ENCODE measurements at regions not wholly inside any gene's neighbourhood (a gene's known extent, or its start where the extent isn't known, plus 50 kb on each side); places are given as distances from the start of the nearest gene placed in this dataset.

DNA sequence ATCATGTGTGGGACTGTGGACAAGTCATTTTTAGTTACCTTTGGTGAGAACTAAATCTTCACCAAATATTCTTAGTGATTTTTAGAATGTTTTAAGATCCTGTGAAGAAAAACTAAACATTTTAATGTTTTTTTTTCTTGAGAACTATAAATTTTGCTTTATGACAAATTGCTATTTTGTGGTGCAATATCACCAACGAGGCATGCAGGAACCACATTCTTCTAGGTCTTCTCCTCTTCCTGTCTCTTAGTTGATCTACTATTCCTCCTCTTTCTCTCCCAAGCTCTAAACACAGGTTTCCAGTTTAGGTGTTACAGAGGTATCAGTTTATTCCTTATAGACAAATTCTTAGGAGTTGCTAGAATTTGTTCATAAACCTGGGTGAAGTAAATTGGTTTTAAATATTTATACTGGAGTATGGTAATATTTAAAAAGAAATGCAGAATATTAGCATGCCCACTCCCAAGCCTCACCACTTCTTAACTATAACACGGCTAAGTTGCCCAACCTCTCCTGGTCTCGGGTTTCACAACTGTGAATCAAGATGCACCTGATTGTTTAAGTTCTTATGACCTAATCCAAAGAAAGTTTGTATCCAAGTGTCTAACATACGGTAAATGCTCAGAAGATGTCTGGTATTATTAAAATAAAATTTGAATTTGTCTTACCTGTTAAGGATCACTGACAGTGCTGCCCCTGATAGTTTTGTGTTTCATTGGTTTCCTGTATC is 56.5 kb upstream of the CLNK start:
- no peak for DNase-seq

DNA sequence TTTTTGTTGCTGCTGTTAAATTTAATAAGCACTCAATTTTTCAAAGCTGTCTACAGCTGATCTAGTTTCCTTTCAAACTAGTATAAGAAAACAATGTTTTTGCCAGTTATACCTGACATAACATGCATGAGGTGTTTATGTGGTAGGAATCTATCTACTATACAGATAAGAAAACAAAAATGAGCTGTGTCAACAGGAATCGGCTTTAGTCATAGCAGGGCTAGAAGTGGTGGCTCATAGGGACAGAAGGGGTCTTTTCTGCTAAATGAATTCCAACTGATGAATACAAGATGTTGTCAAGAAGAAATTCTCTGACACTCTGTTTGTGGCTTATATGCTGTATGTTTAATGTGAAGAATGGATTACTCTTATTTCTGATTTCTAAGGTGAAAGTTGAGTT is 55.7 kb upstream of the CLNK start:
- no peak for DNase-seq

DNA sequence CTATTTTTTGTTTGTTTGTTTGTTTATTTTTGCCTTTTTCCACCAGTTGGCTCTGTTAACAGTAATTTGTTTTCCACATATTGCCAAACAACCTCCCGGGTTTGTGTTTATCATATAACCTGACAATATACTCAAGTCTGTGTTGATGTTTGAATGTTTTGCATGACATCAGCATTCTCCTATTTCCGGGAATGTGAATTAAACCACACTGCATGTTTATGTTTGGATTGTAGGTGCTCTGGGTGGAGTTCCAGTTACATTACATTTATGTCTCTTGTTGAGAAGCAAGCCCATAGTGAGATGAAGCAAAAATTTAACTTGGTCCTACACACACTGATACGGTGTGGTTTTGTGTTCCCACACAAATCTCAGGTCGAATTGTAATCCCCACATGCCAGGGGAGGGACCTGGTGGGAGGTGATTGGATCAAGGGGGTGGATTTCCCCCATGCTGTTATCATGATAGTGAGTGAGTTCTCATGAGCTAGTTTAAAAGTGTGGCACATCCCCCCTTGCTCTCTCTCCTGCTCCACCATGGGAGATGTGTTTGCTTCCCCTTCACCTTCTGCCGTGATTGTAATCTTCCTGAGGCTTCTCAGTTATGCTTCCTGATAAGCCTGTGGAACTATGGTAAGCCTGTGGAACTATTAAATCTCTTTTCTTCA is 54.4 kb upstream of the CLNK start:
- DNase-seq, result no peak

DNA sequence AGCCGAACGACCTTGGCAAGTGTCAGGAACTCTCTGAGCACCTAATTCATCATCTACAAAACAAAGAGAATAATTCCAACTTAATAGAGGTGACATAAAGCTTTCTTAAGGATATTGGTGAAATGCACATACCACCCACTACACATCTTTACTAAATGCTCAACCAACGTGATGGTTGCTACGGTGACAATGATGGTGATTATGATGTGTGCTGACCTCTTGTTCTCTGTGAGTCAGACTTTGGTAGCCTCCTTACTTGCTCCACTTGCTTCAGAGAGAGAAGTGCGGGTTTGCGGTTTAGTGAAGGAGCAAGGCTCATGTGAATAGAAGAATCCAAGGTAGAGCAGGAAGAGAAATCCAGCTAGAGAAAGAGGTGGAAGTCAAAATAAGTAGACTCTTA is 52.8 kb upstream of the CLNK start:
- no peak for DNase-seq

DNA sequence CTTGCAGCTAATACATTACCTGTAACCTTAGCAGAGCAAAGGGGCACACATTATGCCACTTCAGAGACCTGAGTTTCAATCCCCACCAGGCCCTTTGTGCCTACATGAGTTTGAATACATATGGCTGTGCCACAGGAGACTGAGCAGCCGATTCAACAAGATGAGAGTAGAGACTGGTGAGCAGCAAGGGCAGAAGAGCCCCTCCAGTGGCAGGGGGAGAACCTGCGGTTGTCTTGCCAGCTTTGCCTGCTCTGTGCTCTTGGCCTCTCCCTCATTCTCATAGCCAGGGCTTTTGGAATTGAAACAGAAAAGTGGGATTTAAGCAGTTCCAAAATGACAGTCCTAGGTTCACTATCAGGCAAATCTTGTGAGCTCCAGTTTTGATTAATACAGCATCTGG is 52.3 kb upstream of the CLNK start:
- no peak for DNase-seq

DNA sequence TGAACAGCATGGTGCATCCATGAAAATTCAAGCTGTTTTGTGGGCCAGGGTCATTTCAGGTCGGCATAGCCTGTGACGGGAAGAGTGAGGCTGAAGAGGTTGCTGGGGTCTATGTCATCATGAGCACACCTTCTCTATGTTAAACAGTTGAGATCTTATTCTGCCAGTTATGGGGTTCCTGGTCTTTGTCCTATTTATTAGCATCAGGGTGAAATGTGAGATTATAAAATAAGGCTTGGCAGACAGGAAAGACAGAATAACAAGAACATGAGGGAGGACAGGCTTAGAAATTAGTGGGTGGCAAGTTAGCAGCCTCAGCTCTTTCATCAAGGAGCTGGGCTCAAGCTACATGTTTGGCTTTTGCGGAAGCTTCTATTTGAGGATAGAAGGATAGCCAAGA is 51.7 kb upstream of the CLNK start:
- no peak for DNase-seq

DNA sequence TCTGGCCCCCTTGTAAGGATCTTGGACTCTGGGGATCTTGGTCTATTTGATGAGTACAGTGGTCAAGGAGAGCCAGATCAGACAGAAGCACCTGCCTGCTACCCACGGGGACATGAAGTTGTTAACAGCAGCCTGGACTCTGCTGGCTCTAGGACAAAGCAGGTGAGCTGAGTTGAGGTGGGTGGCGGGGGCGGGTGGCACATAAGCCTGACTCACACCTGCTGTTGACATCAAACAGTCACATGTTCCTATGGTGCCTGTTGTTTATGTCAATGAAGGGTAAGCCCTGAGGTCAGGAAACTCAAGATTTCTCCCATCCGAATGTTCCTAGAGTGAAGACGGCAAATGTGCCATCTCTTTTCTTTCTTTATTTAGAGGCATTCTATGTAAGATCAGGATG is 50.1 kb upstream of the CLNK start:
- DNase-seq, result no peak

All from inflammatory macrophage (primary cell).